ENCODE measurements at regions not wholly inside any gene's neighbourhood (a gene's known extent, or its start where the extent isn't known, plus 50 kb on each side); places are given as distances from the start of the nearest gene placed in this dataset.

- Histone ChIP-seq H2BK120ac (ENCODE audit: low read depth, low read length, poor library complexity, severe bottlenecking) (no peak overlapping the region), H3K56ac (ENCODE audit: insufficient read length, low read depth, low read length) (no peak overlapping the region), H4K91ac (ENCODE audit: insufficient read length, low read depth, low read length) (no peak overlapping the region), H3K23ac (ENCODE audit: insufficient read length, low read depth, low read length) (no peak overlapping the region), H2BK5ac (ENCODE audit: insufficient read length, low read length) (no peak overlapping the region), H3K79me1 (ENCODE audit: insufficient read depth, low read depth, low read length, poor library complexity, severe bottlenecking) (no peaks in the 10 kb centered on the region), H3K14ac (ENCODE audit: insufficient read depth, low read length) (no peak overlapping the region), H3K4me1 (ENCODE audit: insufficient read depth, low read length) (no peaks in the 10 kb centered on the region), H3T11ph (ENCODE audit: low read length) (no peak overlapping the region), H3K27me3 (ENCODE audit: insufficient read depth, low read length) (no peaks in the 10 kb centered on the region), H2AFZ (ENCODE audit: low read length) (no peak overlapping the region), H3K9ac (ENCODE audit: extremely low read depth, insufficient read length, low read length) (no peak overlapping the region), H4K5ac (ENCODE audit: insufficient read length, low read depth, low read length) (no peak overlapping the region), H3K27ac (ENCODE audit: insufficient read length, low read depth, low read length) (no peak overlapping the region), H4K20me1 (ENCODE audit: control insufficient read depth, insufficient read depth, insufficient read length) (no peaks in the 10 kb centered on the region), H2BK20ac (ENCODE audit: low read depth, low read length, poor library complexity, severe bottlenecking) (no peak overlapping the region), H3K23me2 (ENCODE audit: insufficient read length, low read depth, low read length, poor library complexity, severe bottlenecking) (no peaks in the 10 kb centered on the region), H3K18ac (ENCODE audit: insufficient read length, low read depth, low read length) (no peak overlapping the region), H3K4me2 (ENCODE audit: insufficient read depth, insufficient read length, low read length) (no peak overlapping the region), H4K8ac (replicated peaks; ENCODE audit: insufficient read length, low read depth, low read length) (no peak overlapping the region), H2BK12ac (ENCODE audit: insufficient read length, low read depth, low read length) (no peak overlapping the region), H3K9me3 (ENCODE audit: control insufficient read depth, low read depth, low read length) (no peaks in the 10 kb centered on the region), H3K4ac (ENCODE audit: low read depth, low read length) (no peak overlapping the region), H3K79me2 (ENCODE audit: insufficient read depth, low read length) (no peaks in the 10 kb centered on the region; the same call in 1 of the 2 replicates), H2BK15ac (ENCODE audit: low read depth, low read length) (no peak overlapping the region), H2AK5ac (ENCODE audit: insufficient read length, low read length) (no peak overlapping the region)
- no CpG with 5 or more reads among the region's 3 CpGs for WGBS (ENCODE audit: extremely low coverage, insufficient read length, low lambda C conversion rate)
- H3K4me1 Mint-ChIP-seq: no peaks in the 10 kb centered on the region
- H3K27me3 Mint-ChIP-seq (ENCODE audit: low read depth): no peaks in the 10 kb centered on the region; the same call in none of the 2 replicates
- no peak overlapping the region for H3K27ac Mint-ChIP-seq
- H3K4me3 Mint-ChIP-seq: no peak overlapping the region
- no peaks in the 10 kb centered on the region for H3K36me3 Mint-ChIP-seq (ENCODE audit: insufficient read depth in 1 of 3, low read depth in 3 of 3)
- no peak for DNase-seq
- TF ChIP-seq, protein P1, sequence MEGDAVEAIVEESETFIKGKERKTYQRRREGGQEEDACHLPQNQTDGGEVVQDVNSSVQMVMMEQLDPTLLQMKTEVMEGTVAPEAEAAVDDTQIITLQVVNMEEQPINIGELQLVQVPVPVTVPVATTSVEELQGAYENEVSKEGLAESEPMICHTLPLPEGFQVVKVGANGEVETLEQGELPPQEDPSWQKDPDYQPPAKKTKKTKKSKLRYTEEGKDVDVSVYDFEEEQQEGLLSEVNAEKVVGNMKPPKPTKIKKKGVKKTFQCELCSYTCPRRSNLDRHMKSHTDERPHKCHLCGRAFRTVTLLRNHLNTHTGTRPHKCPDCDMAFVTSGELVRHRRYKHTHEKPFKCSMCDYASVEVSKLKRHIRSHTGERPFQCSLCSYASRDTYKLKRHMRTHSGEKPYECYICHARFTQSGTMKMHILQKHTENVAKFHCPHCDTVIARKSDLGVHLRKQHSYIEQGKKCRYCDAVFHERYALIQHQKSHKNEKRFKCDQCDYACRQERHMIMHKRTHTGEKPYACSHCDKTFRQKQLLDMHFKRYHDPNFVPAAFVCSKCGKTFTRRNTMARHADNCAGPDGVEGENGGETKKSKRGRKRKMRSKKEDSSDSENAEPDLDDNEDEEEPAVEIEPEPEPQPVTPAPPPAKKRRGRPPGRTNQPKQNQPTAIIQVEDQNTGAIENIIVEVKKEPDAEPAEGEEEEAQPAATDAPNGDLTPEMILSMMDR (conservative IDR thresholded peaks at IDR 0.05): no peak
- no peaks in the 10 kb centered on the region for H3K9me3 Mint-ChIP-seq
These were observed 54.4 kb upstream of the BDKRB2 start for GRCh38 chr14:96150214-96150613.

All from H9 (cell line).